ENCODE measurements at regions not wholly inside any gene's neighbourhood (a gene's known extent, or its start where the extent isn't known, plus 50 kb on each side); places are given as distances from the start of the nearest gene placed in this dataset.
A peak's percentile ranks its signal among the peaks of the same experiment; 100 is the strongest.
"Not testable (repeated sequence)": the region's sequence is repeated elsewhere in the genome, so short reads cannot be mapped to it uniquely, and the experiment has no call there.

DNA sequence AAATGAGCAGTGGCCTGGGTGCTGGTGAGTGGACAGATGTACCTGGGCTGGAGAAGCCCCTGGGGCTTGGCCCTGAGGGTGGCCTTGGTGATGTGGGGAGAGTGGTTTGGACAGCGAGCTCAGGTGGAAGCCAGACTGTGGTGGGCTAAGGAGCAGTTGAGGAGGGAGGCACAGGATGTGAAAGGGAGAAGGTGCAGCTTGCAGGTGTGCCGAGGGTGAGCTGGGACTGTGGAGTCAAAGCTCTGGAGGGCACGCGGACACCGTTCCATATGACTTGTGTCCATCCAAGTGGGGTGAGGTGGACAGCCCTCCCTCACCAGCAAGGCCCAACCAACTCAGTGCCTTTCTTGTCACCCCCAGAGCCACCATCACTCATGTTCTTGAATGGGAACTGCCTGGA lies 170.8 kb upstream of the ZNF267 start:
- DNase-seq: no peak

DNA sequence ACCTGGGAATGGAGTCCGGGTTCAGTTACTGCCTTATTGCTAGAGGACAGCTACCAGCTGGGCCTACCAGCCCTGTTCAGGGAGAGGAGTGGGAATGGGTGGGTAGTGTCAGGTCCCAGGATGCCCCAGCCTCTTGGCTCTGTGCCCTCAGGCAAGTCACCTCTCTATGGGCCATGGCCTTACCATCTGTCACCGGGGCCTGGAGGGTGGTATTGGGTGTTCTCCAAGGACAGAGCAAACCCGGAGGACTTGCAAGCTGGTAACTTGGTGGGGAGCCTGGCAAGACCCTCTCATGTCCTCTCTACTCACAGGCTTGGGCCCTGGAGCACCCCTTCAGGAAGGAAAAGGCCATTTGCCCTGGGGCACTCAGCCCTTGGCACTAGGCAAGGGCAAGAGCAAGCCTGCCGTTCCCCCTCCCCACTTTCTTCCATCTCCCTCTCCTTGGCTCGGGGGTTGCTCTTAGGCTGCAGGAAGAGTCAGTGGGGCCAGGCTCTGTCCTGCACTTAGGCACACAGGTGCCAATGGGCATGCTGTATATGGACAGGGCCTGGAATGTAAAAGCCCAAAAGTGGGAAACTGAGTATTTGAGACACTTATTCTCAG lies 170.0 kb upstream of the ZNF267 start:
- no peak for DNase-seq

DNA sequence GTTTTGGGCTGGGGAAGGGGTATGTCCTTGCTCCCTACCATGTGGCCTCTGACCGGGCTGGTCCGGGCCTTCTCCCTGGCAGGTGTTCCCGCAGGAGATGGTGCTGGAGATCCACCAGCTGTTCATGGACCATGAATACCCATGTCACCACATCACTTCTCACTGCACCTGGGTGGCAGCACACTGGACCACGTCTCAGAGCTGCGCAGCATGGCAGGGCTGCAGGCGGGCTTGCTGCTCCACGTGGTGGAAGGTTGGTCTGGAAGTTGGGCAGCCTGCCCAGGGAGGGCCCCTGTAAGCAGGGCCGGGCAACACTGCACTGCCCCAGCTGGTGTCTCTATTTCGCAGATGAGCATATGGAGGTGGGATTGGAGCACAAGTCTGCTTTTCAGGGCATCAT lies 169.5 kb upstream of the ZNF267 start:
- no peak for DNase-seq

DNA sequence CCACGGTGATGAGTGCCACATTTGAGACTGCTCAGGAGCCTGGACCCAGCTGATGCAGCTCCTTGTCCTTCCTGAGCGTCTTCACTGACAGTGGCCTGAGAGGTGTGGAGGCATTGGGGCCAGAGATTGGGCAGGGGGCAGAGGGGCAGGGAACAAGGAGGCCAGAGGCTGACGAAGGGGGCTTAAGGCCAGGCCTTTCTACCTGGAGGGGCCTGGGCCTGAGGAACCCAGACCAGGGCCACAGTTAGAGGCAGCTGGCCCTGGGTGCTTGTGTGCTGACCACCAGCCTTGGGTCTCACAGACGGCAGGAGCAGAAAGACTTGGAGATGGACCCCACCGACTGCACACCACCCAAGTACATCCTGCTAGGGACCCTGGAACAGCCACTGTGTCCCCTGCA lies 168.2 kb upstream of the ZNF267 start:
- no peak for DNase-seq

DNA sequence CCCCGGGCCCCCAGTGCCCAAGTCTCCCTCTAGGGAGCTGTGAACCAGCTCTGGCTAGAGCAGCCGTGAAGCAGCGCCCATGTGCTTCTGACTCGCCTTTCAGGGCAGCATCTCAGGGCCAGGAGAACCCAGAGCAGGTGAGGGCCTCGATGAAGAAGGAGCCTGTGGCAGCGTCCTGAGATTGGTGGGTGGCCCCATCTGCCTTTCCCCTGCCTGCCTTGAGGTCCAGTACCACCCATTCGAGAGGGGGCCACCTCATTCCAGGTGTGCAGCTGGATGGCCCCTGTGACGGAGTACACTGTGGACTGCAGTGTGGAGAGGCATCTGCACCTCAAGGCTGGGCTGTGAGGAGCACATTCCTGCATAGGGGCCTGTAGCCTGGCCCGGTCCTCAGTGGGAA lies 167.3 kb upstream of the ZNF267 start:
- no peak for DNase-seq

DNA sequence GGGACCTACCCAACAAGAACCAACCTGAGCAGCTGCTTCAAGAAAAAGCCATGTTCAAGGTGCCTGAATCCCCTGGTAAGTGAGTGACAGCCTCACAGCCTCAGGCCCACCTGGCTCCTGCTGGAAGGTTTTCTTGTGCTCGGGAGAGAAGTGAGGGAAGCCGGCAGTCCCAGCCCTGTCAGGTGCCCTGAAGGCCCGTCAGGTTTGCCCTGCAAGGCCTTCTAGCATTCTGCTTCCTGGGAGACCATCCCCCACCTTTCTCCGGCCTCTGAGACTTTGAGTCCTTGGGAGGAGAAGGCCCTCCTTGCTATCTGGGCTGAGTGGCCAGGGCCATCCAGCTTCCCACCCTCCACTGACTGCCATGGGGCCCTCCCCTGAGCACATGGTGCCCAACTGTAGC lies 166.7 kb upstream of the ZNF267 start:
- no peak for DNase-seq

DNA sequence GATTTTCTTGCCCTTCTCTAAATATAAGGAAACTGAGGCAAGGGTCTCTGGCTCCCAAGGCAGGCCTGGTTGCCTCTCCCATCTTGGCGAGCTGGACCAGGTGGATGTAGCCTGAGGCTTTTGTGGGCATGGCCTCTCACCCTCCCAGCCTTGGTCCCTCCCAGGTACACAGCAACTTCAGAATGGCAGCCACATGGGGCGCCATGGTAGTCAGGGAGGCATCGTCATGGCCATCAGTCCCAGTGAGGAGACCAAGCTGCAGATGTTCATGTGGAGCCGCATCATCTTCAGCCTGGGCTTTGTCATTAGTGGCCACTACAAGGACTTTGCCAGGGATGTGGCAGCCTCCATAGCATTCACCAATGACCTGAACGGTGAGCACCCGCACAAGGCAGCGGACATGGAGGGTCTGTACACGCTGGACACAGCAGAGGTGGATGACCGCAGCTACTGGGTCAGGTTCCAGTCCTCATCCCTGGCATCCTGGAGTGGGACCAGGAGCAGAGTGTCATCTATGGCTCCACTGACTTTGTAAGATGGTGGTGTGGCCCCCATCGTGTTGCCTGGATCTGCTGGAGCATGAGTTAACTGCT lies 165.8 kb upstream of the ZNF267 start:
- no peak for DNase-seq

DNA sequence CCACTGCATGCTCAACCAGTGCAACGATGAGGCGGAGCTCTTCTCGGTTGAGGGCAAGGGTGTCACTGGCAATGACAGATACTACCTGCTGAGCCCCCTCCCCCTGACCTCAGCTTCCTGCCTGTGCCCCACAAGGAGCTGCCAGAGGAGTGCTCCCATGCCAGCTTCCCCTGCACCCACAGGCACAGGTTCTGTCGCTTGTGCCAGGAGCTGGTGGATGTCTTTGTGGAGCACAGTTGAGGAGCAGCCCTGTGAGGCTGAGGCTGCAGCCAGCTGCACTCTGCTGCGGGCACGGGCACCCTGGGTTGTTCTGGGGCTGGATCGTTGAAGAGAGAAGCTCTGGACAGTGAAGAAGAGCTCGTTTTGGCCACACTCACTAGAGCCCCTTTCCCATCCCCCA lies 165.3 kb upstream of the ZNF267 start:
- peak in 1 of 4 experiments; percentile 44 for DNase-seq

DNA sequence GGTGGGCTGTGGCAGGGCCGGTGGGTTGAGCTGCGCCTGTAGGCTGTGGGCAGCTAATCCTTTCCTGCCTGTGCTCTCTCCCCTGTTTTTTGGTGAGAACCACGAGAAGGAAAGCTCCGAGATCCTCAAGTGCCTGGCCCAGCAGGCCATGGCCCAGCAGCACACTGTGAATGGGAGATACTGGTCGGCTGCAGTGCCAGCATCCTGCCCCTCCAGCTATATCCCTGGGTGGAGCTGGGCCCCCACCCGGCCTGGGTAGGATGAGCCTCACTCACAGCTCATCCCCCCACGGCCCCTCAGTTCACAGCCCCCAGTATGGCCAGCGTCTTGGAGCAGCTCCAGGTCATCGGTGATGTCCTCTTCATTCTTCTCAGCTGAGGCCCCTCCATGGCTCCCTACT lies 164.4 kb upstream of the ZNF267 start:
- DNase-seq: no peak

DNA sequence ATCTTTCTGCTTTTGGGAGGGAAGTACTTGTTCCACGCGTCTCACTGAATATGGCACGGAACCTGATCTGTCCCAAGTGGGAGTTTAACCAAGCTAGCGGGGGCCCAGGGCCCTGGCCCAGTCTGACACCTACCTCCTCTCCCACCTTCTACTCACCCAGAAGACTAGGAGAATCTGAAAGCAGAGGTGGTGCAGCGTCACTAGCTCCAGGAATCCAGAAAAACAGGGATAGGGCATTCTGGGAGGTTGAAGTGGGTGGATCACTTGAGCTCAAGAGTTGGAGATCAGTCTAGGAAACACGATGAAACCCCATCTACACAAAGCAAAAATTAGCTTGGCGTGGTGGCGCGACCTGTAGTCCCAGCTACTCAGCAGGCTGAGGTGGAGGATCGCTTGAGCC lies 163.5 kb upstream of the ZNF267 start:
- DNase-seq: no peak

DNA sequence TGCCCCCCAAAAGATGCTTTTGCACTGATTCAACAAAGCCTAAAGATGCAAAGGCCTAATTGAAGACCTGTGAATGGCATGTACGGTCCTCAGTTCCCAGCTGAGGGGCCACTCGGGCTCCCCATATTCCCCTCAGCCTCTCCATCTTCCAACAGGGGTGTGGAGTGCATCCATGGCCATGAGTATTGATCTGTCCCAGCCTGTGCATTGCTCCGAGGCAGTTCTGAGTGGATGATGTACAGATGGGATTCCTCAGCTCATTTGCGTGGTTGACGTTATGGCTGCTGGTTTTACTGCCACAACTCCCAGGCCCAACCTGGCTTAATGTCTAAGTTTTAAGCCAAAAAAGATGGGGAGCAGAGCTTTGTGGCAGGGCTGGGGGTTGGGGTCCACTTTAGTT lies 162.7 kb upstream of the ZNF267 start:
- DNase-seq: no peak

DNA sequence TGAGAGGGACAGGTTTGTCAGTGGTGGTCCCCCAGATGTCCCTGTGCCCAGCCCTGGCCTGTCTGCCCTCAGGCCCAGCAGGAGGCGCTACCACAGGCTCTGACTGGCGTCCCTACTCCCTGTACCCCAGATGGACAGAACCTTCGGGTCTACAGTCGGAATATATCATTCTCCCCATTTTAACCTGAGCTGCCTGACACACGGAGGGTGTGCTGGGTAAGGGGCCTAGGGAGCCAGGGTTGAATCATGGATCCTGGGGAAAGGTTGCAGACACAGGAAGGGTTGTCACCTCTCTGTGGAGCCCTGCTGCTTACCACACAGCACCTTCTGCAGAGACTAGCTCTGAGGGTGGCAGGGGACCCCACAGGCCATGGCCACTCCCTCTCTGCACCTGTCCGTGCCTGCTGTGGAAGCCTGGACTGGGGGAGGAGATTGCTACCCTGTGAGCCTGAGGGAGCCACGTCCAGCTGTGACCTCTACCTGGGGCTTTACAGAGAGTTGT lies 162.2 kb upstream of the ZNF267 start:
- no peak for DNase-seq

DNA sequence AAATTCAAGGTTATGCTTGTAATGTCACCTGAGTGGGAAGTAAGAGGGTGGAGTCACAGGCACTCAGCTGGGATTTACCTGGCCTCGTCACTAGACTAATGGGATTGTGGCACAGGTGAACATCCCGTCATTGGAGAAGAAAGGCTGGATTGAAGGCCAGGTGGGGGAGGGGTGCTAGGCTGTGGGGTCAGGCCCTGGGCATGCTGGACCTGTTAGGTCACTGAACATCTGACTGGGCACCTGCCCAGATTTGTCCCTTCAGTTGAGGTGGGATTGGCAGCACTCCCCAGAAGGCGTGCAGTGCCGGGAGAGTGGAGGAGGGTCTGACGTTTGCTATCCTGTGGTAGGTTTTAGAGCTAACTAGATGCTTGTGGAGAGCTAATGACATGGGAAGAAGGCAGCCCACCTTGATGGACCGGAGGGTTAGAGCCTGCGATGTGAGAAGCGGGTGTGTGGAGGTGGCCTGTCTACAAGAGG lies 161.5 kb upstream of the ZNF267 start:
- DNase-seq: no peak

DNA sequence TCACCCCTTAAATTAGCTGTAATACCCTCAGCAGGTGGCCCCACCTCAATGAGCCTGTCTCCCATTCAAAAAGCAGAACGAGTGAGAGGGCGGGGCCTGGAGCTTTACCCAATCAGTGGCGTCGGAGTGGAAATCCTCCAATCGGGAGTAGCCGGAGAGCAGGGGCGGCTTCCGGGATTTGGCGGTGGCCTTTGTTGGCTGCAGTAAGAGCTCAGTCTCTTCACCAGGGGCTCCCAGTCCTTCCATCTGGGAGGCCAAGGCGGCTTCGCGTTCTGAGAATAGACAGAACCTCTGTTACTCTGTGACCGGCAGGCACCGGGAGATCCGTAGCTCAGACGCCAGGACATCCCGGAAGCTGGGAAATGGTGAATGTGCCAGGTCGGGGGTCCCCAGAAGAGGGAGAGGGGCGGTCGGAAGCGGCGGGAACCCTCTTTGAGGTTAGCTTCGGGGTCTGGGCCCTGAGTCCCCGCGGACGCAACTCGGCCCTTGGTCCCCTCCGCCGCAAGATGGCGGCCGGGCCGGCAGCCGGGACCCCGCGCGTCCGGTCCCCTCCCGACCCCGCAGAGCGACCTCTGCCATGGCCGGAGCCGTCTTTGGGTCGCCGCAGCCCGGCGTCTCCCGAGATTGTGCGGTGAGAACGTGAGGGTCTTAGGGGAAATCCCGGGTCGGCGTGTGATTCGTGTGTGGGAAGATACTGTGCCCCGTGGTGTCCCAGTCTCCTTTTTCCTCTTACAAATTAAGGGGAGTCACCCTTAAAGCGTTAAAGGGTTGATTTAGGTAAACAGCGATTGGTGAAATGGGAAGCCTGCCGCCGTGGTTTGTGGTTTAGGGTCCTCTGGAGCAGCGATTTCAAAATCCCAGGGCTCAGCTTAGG lies 160.3 kb upstream of the ZNF267 start:
- peak; percentile 64 to 82 (median 80) for DNase-seq

DNA sequence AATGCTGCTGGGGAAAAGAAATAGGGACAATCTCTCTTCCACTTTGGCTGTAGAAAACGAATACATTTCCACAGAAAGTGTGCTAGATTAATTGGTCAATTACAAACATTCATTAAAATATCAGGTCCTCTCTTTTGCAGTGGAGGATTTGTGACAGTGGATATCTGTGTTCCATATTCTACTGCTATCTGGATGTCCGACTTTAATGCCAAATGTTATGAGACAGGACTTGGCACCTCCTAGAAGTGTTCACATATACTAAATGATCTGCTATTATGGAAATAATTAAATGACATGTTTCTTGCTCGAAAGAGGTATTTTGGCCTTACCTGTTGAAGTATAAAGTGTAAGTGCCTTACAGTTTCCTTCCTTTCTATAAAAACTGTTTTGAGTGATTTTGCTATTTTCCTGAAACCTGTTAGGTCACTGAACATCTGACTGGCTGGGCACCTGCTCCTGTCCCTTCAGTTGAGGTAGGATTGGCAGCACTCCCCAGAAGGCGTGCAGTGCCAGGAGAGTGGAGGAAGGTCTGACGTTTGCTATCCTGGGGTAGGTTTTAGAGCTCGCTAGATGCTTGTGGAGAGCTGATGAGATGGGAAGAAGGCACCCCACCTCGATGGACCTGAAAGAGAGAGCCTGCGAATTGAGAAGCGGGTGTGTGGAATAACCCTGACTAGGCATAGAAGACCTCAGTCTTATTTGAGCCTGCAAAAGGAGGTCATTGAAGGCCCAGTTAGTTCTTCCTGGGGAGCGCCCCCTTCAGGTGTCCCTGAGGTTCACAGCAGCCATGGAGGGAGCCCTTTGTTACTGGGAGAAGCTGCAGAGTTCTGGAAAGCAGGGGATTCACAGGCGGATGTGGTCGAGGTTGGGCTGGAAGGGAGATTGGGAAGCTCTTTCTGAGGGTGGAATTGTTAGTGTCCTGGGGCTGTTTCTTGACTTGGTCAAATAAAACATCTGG lies 159.4 kb upstream of the ZNF267 start:
- no peak for DNase-seq

DNA sequence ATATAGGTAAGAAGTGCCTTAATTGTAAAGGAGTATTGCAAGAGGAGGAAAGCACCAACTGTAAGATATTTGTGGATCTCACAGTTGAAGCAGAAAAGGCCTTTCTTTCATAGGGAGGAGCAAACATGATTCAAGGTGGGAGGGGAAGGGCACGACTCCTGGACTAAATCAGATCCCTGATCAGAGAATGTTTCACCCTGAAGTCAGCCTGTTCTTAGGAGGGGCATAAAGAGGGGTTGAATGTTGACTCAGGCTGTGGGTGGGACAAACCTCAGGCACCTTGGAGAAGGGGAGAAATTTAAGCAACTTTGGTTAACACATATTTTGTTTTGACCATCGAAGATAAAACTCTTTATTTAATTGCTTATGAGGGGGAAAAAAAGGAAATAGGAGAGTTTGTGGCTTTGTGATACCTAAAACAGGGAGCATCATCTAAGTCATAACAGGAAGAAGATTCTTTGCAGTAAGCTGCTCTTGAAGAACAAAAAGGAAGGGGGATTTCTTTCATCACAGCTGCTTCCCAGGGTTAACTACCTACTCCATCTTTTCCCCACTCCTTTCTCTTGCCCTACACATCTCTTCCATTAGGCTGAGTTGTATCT lies 158.6 kb upstream of the ZNF267 start:
- DNase-seq: no peak

DNA sequence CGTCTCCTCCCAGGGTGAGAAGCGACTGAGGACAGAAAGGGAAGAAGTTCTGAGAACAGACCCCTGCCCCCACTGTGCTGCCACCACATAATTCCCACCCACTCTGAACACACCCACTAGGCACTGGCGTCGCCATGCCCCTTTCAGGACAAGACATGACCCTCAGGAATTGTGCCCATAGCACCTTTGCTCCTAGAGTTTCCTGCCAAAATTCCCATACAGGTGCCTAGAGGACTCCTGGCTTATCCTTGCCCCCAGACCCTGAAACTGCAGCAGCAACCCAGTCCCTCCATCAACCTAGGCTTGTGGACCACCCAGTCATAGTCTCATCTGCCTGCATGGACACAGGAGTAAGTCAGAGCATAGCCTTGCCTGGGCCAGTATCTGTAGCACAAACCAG lies 157.7 kb upstream of the ZNF267 start:
- DNase-seq: no peak

DNA sequence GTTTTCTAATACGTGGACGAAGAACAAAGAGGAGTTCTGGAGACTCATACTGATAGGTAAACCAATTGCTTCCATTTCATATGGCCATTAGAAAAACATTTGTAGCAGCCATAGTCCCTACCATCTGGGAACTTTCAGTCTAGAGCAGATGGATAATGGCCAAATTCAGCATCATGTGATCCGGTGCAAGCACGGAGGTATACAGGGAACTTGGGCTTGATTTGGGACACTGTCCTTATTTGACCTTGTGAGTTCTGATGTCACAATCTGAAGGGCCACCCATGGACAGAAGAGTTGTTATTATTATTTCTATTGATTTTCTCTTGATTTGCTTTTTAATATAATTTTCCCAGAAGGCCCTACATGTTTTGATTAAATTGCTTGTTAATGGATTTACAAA lies 154.6 kb upstream of the ZNF267 start:
- no peak for DNase-seq

DNA sequence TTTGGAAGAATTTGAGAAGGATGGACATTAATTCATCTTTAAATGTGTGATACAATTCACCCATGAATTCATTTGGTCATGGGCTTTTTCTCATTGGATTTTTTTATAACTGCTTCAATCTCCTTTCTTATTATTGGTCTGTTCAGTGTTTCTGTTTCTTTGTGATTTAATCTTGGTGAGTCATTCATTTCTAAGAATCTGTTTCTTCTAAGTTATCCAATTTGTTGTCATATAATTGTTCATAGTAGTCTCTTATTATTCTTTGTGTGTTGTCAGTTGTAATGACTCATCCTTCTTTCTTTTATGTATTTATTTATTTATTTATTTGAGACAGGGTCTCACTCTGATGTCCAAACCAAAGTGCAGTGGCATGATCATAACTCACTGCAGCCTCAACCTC lies 146.1 kb upstream of the ZNF267 start:
- no peak for DNase-seq

DNA sequence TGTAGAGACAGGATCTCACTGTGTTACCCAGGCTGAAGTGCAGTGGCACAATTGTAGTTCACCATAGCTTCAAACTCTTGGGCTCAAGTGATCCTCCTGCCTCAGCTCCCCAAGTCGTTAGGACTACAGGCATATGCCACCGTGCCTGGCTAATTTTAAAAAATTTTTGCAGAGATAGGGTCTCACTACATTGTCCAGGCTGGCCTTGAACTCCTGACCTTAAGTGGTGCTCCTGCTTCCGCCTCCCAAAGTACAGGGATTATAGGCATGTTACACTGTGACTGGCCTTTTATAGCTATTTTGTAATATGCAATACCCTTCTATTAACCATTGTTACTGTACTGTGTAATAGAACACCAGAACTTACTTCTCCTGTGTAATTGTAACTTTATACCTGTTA lies 139.3 kb upstream of the ZNF267 start:
- DNase-seq: no peak

DNA sequence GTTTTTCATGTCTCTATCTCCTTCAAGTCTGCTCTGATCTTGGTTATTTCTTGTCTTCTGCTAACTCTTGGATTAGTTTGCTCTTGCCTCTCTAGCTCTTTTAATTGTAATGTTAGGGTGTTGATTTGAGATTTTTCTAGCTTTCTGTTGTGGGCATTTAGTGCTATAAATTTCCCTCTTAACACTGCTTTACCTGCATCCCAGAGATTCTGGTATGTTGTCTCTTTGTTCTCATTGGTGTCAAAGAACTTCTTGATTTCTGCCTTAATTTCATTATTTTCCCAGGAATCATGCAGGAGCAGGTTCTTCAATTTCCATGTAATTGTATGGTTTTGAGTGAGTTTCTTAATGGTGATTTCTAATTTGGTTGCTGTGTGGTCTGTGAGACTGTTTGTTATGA lies 128.5 kb upstream of the ZNF267 start:
- not testable (repeated sequence) for DNase-seq

DNA sequence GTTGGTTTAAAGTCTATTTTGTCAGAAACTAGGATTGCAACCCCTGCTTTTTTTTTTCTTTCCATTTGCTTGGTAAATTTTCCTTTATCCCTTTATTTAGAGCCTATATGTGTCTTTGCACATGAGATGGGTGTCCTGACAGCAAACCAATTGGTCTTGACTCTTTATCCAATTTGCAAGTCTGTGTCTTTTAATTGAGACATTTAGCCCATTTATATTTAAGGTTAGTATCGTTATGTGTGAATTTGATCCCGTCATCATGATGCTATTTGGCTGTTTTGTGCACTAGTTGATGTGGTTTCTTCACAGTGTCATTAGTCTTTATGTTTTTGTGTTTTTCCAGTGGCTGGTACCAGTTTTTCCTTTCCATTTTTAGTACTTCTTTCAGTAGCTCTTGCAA lies 127.7 kb upstream of the ZNF267 start:
- no peak for DNase-seq
